SJSA1 (cell line): ENCODE measurements at regions not wholly inside any gene's neighbourhood (a gene's known extent, or its start where the extent isn't known, plus 50 kb on each side); places are given as distances from the start of the nearest gene placed in this dataset.

ENCODE experiments used
- DNase-seq, 2 experiments: peaks; one replicate each; pipeline ENCODE4 v3.0.0-alpha.2; 2015 to 2020; ENCODE audit warnings: low spot score in 2 of 2, low read depth in 1 of 2
- H3K27ac ChIP-seq: fragments of 250-450 bp; sonication (Bioruptor Pico); 2 replicates; pipeline ENCODE4 v1.5.1; 2020; ENCODE audit warnings: mild to moderate bottlenecking, moderate library complexity
- H3K27me3 ChIP-seq: fragments of 250-450 bp; sonication (Bioruptor Pico); replicated peaks from 2 replicates; pipeline ENCODE4 v1.5.1; 2020; ENCODE audit warnings: mild to moderate bottlenecking, moderate library complexity
- H3K36me3 ChIP-seq: fragments of 250-450 bp; sonication (Bioruptor Pico); 2 replicates; pipeline ENCODE4 v1.5.1; 2020; ENCODE audit warnings: mild to moderate bottlenecking
- H3K4me1 ChIP-seq: fragments of 250-450 bp; sonication (Bioruptor Pico); replicated peaks from 2 replicates; pipeline ENCODE4 v1.6.1; 2021; ENCODE audit warnings: mild to moderate bottlenecking
- H3K4me3 ChIP-seq: fragments of 250-450 bp; sonication (Bioruptor Pico); 2 replicates; pipeline ENCODE4 v1.5.1; 2020; ENCODE audit warnings: mild to moderate bottlenecking
- H3K9me3 ChIP-seq: fragments of 250-450 bp; sonication (Bioruptor Pico); replicated peaks from 2 replicates; pipeline ENCODE4 v1.5.1; 2020; ENCODE audit warnings: mild to moderate bottlenecking

DNA sequence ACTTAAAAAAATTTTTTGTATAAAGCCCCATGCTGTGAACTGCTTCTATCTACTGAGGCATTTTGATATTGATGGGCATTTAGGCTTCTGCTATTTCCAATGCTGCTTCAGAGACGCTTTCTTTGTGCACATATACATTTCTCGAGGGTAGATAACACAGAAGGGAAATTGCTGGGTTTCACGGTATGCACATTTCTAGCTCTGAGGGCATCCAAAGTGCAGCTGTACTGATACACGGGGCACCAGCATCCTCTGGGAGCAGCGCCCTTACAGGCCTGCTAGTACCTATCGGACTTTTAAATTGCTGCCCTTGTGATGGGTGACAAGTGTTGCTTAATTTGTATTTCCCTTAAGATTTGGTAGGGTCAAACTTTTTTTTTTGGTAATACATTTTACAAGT is 88.6 kb downstream of the KCTD15 start:
- no peaks in the 10 kb centered on the region for H3K4me1 ChIP-seq
- DNase-seq = no peak
- no peaks in the 10 kb centered on the region for H3K9me3 ChIP-seq
- no peak overlapping the region for H3K27ac ChIP-seq
- no peaks in the 10 kb centered on the region for H3K36me3 ChIP-seq
- no peaks in the 10 kb centered on the region for H3K27me3 ChIP-seq
- H3K4me3 ChIP-seq = no peak overlapping the region

DNA sequence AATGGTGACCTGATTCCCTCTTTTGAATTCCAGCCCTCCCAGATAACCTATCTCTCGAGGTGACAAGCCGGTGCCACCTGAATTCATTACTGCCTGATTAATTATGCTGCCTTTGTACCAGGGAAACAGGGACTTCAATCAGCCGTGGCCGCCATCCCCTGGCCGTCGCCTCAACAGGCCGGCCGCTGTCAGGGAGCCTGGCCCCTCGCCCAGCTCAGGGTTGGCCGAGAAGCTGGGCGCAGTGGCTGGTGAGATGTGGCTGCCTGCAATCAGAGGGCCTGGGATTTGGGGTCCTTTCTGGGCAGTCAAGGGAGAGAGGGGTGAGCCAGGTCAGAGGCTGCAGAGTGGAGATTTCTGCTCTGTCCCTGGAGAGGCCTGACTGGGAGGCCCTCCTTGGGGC is 91.2 kb downstream of the KCTD15 start:
- Histone ChIP-seq H3K9me3 (no peaks in the 10 kb centered on the region), H3K36me3 (no peaks in the 10 kb centered on the region), H3K27me3 (no peaks in the 10 kb centered on the region), H3K4me3 (no peak overlapping the region), H3K4me1 (no peaks in the 10 kb centered on the region), H3K27ac (no peak overlapping the region)
- DNase-seq = no peak

GRCh38 chr19:33888665-33889064 is 92.0 kb downstream of the KCTD15 start:
- Histone ChIP-seq H3K36me3 (no peaks in the 10 kb centered on the region), H3K9me3 (no peaks in the 10 kb centered on the region), H3K4me1 (no peaks in the 10 kb centered on the region), H3K27ac (no peak overlapping the region), H3K27me3 (peaks cover 5% of the 10 kb centered on the region; the same call in 1 of the 2 replicates), H3K4me3 (no peak overlapping the region)
- no peak for DNase-seq

- Histone ChIP-seq H3K4me3 (no peak overlapping the region), H3K36me3 (no peaks in the 10 kb centered on the region), H3K27ac (no peak overlapping the region), H3K4me1 (no peaks in the 10 kb centered on the region), H3K9me3 (no peaks in the 10 kb centered on the region), H3K27me3 (peaks cover 5% of the 10 kb centered on the region; the same call in 1 of the 2 replicates)
- no peak for DNase-seq
Observed at GRCh38 chr19:33890569-33890968, 93.9 kb downstream of the KCTD15 start.

- DNase-seq = no peak
- Histone ChIP-seq H3K4me3 (no peak overlapping the region), H3K27me3 (peaks cover 5% of the 10 kb centered on the region; the same call in 1 of the 2 replicates), H3K4me1 (no peaks in the 10 kb centered on the region), H3K9me3 (no peaks in the 10 kb centered on the region), H3K36me3 (no peaks in the 10 kb centered on the region), H3K27ac (no peak overlapping the region)
Observed at GRCh38 chr19:33891773-33892172, 95.1 kb downstream of the KCTD15 start.

GRCh38 chr19:33894787-33895186 is 98.1 kb downstream of the KCTD15 start:
- H3K36me3 ChIP-seq = no peaks in the 10 kb centered on the region
- DNase-seq = no peak
- H3K9me3 ChIP-seq = 0 out of 2 replicates have a peak, but pooled peaks cover 4% of the 10 kb centered on the region
- H3K4me1 ChIP-seq = no peaks in the 10 kb centered on the region
- no peak overlapping the region for H3K27ac ChIP-seq
- H3K27me3 ChIP-seq = peaks cover 5% of the 10 kb centered on the region; the same call in 1 of the 2 replicates
- H3K4me3 ChIP-seq = no peak overlapping the region

GRCh38 chr19:33895366-33895765 is 98.7 kb downstream of the KCTD15 start:
- no peak for DNase-seq
- Histone ChIP-seq H3K27ac (no peak overlapping the region), H3K36me3 (no peaks in the 10 kb centered on the region), H3K4me3 (no peak overlapping the region), H3K9me3 (0 out of 2 replicates have a peak, but pooled peaks cover 4% of the 10 kb centered on the region), H3K27me3 (peaks cover 5% of the 10 kb centered on the region; the same call in 1 of the 2 replicates), H3K4me1 (no peaks in the 10 kb centered on the region)

GRCh38 chr19:33898062-33898677 is 101.5 kb downstream of the KCTD15 start:
- 0 out of 2 replicates have a peak, but pooled peaks cover 4% of the 10 kb centered on the region for H3K9me3 ChIP-seq

DNA sequence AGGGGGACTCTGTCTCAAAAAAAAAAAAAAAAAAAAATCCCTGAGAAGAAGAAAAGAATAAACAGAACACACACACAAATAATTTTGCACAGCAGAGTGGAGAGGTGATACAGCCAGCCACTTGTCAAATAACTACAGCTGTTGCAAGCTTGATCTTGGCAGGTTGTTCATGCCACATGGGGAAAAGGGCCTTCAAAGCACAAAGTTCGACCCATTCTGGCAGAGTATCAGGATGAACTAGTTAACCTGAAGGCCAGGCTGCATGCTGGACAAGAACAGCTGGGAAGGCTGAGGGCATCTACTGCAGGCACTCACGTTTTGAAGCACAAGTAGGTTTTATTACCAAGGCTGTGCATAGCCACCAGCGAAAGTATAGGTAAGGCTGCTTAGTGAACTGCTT is 104.1 kb downstream of the KCTD15 start:
- 0 out of 2 replicates have a peak, but pooled peaks cover 4% of the 10 kb centered on the region for H3K9me3 ChIP-seq
- no peak for DNase-seq
- peaks cover 6% of the 10 kb centered on the region for H3K27me3 ChIP-seq
- no peaks in the 10 kb centered on the region for H3K4me1 ChIP-seq
- H3K4me3 ChIP-seq = no peak overlapping the region
- H3K27ac ChIP-seq = no peak overlapping the region
- no peaks in the 10 kb centered on the region for H3K36me3 ChIP-seq

More at GRCh38 chr19:33898062-33898677, 101.5 kb downstream of the KCTD15 start:
- Histone ChIP-seq H3K27me3 (peaks cover 4% of the 10 kb centered on the region; the same call in 1 of the 2 replicates), H3K36me3 (no peaks in the 10 kb centered on the region), H3K4me3 (no peak overlapping the region), H3K4me1 (no peaks in the 10 kb centered on the region), H3K27ac (no peak overlapping the region)
- DNase-seq = no peak

GRCh38 chr19:33902395-33902794 is 105.7 kb downstream of the KCTD15 start:
- Histone ChIP-seq H3K27ac (no peak overlapping the region), H3K27me3 (peaks cover 17% of the 10 kb centered on the region), H3K9me3 (0 out of 2 replicates have a peak, but pooled peaks cover 4% of the 10 kb centered on the region), H3K36me3 (no peaks in the 10 kb centered on the region), H3K4me1 (no peaks in the 10 kb centered on the region), H3K4me3 (no peak overlapping the region)
- DNase-seq = no peak

DNA sequence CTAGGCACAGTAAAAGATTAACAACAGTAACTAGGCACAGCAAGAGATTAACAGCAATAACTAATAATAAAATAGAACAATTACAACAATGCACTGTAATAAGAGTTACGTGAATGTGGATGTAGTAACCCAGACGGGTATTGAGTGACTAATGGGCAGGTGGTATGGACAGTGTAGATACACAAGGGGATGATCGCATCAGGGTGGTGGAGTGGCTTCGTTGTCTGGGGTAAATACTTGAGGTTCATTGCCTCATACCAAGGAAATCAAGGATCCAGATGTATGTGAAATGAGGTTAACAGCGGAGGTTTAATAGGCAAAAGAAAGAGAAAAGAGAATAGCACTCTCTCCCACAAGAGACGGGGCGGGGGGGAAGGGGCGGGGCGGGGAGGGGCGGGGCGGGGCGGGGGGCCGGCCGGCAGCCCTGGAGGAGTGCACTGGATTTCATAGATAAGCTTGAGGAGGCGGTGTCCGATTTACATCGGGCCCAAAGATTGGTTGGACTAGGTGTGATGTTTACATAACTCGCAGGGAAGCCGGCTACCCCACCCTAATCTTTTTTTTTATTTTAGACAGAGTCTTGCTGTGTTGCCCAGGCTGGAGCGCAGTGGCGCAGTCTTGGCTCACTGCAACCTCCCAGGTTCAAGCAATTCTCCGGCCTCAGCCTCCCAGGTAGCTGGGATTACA is 106.3 kb downstream of the KCTD15 start:
- H3K4me1 ChIP-seq = no peaks in the 10 kb centered on the region
- no peak overlapping the region for H3K27ac ChIP-seq
- no peaks in the 10 kb centered on the region for H3K36me3 ChIP-seq
- peaks cover 20% of the 10 kb centered on the region for H3K27me3 ChIP-seq
- no peak for DNase-seq
- no peak overlapping the region for H3K4me3 ChIP-seq
- 0 out of 2 replicates have a peak, but pooled peaks cover 4% of the 10 kb centered on the region for H3K9me3 ChIP-seq

DNA sequence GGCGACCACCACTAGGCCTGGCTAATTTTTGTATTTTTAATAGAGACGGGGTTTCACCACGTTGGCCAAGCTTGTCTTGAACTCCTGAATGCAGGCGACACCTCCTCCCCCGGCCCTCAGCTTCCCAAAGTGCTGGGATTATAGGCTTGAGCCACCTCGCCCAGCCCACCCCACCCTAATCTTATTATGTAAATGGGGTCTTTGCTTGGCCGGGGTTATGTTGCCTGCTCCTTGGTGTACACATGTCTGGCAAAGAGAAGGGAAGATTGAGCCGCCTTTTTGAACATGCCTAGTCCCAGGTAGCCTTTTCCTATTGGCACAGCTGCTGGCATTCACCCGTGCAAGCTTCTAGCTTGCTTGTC is 106.8 kb downstream of the KCTD15 start:
- H3K36me3 ChIP-seq = no peaks in the 10 kb centered on the region
- H3K9me3 ChIP-seq = 0 out of 2 replicates have a peak, but pooled peaks cover 4% of the 10 kb centered on the region
- no peak overlapping the region for H3K27ac ChIP-seq
- H3K4me3 ChIP-seq = no peak overlapping the region
- H3K27me3 ChIP-seq = peaks cover 20% of the 10 kb centered on the region
- DNase-seq = no peak
- H3K4me1 ChIP-seq = no peaks in the 10 kb centered on the region

GRCh38 chr19:33904681-33905080 is 108.0 kb downstream of the KCTD15 start:
- H3K4me1 ChIP-seq = no peaks in the 10 kb centered on the region
- H3K27ac ChIP-seq = no peak overlapping the region
- H3K27me3 ChIP-seq = peaks cover 20% of the 10 kb centered on the region
- H3K36me3 ChIP-seq = no peaks in the 10 kb centered on the region
- no peak for DNase-seq
- no peaks in the 10 kb centered on the region for H3K9me3 ChIP-seq
- no peak overlapping the region for H3K4me3 ChIP-seq

GRCh38 chr19:33905473-33905936 is 108.8 kb downstream of the KCTD15 start:
- DNase-seq = no peak

More at GRCh38 chr19:33905473-33905936, 108.8 kb downstream of the KCTD15 start:
- peaks cover 20% of the 10 kb centered on the region for H3K27me3 ChIP-seq
- no peaks in the 10 kb centered on the region for H3K4me1 ChIP-seq
- H3K9me3 ChIP-seq = no peaks in the 10 kb centered on the region
- no peak overlapping the region for H3K27ac ChIP-seq
- H3K36me3 ChIP-seq = no peaks in the 10 kb centered on the region
- no peak overlapping the region for H3K4me3 ChIP-seq
